ENCODE measurements at regions not wholly inside any gene's neighbourhood (a gene's known extent, or its start where the extent isn't known, plus 50 kb on each side); places are given as distances from the start of the nearest gene placed in this dataset.

GRCh38 chr13:105219651-105220050 lies 1315.8 kb downstream of the EFNB2 start:
- no peak for DNase-seq
- Histone ChIP-seq H3K9me3 (peaks cover 0 to 7% (median 0%) of the 10 kb centered on the region in 11 donors), H3K27me3 (no peaks in the 10 kb centered on the region), H3K4me1 (no peaks in the 10 kb centered on the region), H3K4me3 (no peak overlapping the region), H3K36me3 (no peaks in the 10 kb centered on the region), H3K27ac (no peak overlapping the region)
- intact Hi-C loops (cut with DNase I) = loop anchor here in 1 of 10 donors (10.0 kb wide), 1 partner anchor 245 kb away; no protein-coding TSS in a partner anchor
- 87 to 96% methylated on average over 1 of the region's 1 CpG for WGBS, 2 donors
- TF ChIP-seq, protein P1, sequence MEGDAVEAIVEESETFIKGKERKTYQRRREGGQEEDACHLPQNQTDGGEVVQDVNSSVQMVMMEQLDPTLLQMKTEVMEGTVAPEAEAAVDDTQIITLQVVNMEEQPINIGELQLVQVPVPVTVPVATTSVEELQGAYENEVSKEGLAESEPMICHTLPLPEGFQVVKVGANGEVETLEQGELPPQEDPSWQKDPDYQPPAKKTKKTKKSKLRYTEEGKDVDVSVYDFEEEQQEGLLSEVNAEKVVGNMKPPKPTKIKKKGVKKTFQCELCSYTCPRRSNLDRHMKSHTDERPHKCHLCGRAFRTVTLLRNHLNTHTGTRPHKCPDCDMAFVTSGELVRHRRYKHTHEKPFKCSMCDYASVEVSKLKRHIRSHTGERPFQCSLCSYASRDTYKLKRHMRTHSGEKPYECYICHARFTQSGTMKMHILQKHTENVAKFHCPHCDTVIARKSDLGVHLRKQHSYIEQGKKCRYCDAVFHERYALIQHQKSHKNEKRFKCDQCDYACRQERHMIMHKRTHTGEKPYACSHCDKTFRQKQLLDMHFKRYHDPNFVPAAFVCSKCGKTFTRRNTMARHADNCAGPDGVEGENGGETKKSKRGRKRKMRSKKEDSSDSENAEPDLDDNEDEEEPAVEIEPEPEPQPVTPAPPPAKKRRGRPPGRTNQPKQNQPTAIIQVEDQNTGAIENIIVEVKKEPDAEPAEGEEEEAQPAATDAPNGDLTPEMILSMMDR (IDR thresholded peaks at IDR 0.05) = no peak
- ATAC-seq = no peak

- Histone ChIP-seq H3K4me3 (no peak overlapping the region), H3K27ac (no peak overlapping the region), H3K27me3 (no peaks in the 10 kb centered on the region), H3K9me3 (no peaks in the 10 kb centered on the region), H3K4me1 (peaks cover 0 to 4% (median 0%) of the 10 kb centered on the region in 9 donors), H3K36me3 (no peaks in the 10 kb centered on the region)
- intact Hi-C loops (cut with DNase I) = no loop called here
- WGBS, 2 donors = 94 to 95% methylated on average over 3 of the region's 3 CpGs
- ATAC-seq (no peak), DNase-seq (no peak)
- TF ChIP-seq, protein P1 (IDR thresholded peaks at IDR 0.05) = no peak
Observed at GRCh38 chr13:105213512-105213911, 1322.0 kb downstream of the EFNB2 start.

DNA sequence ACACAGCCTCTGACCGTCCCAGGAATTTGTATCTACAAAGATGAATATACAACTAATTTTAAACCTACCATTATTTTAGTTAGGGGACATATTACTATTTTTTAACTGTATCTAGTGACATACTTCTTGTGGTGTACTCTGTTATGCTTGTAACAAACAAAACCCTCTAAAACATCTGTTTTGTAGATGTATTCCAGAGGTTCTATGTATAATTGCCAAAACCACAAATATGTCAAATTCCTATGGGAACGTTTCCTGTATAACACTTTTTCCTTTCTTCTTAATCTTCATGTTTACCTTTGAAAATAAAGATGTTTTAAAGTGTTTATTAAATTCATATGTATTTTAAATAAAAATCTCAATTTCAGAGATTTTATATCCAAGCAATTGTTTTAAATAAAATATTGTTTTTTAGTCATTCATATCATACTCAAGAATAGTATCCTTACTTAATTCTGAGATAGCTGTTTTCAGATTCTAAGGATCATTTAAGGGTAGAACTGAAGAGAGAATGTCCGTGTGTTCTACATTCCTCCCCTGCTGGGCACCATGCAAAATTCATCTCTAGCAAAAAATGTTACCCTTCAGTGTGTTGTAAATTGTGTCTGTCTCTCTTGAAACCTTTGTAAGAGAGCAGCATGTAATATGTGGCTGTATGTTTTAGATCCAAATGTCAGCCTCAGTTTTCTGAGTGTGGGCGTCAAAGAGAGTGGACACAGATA lies 1327.7 kb downstream of the EFNB2 start:
- H3K4me1 ChIP-seq = no peaks in the 10 kb centered on the region
- H3K36me3 ChIP-seq = no peaks in the 10 kb centered on the region
- ATAC-seq (no peak), DNase-seq (no peak)
- H3K4me3 ChIP-seq = no peak overlapping the region
- intact Hi-C loops (cut with DNase I) = loop anchor here in 1 of 10 donors (10.0 kb wide), 1 partner anchor 433 kb away; no protein-coding TSS in a partner anchor
- no peak overlapping the region for H3K27ac ChIP-seq
- no peaks in the 10 kb centered on the region for H3K9me3 ChIP-seq
- WGBS, 2 donors = 51 to 66% methylated on average over 4 of the region's 4 CpGs
- no peaks in the 10 kb centered on the region for H3K27me3 ChIP-seq
- TF ChIP-seq, protein P1 (IDR thresholded peaks at IDR 0.05) = no peak

DNA sequence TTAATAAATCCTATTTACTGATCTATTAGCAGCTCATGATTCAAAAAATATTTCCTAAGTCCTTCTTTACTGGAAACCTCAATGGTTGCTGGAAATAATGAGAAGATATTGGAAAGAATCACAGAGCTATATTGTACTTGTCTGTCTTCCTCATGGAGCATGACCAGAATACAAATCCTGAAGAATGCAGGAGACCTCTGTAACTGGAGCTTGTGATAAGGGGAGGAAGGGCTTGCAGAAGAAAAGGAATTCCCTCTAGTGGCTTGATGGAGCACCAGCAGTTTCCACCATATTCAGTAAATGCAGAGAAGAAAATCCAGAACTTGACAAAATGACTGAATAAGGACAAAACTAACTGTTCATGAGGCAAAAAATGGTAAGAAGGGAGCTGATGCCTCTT lies 1333.1 kb downstream of the EFNB2 start:
- Histone ChIP-seq H3K27me3 (no peaks in the 10 kb centered on the region), H3K4me1 (no peaks in the 10 kb centered on the region), H3K27ac (no peak overlapping the region), H3K9me3 (no peaks in the 10 kb centered on the region), H3K4me3 (no peak overlapping the region), H3K36me3 (no peaks in the 10 kb centered on the region)
- no peak for ATAC-seq
- DNase-seq = no peak
- TF ChIP-seq, protein P1 (IDR thresholded peaks at IDR 0.05) = peak in 7 of 9 donors; percentile 38 to 64 (median 49)
- intact Hi-C loops (cut with DNase I) = loop anchor here in 1 of 10 donors (10.0 kb wide), 1 partner anchor 428 kb away; no protein-coding TSS in a partner anchor
